ENCODE measurements at regions not wholly inside any gene's neighbourhood (a gene's known extent, or its start where the extent isn't known, plus 50 kb on each side); places are given as distances from the start of the nearest gene placed in this dataset.

- DNase-seq, result no peak
Observed at GRCh38 chr4:61070269-61070668, 129.9 kb upstream of the ADGRL3 start.

- no peak for DNase-seq
Observed at GRCh38 chr4:61079427-61079826, 120.7 kb upstream of the ADGRL3 start.

GRCh38 chr4:61079976-61080375, 120.2 kb upstream of the ADGRL3 start:
- DNase-seq, result no peak

- DNase-seq, result no peak
Observed at GRCh38 chr4:61085534-61085933, 114.6 kb upstream of the ADGRL3 start.

- no peak for DNase-seq
Observed at GRCh38 chr4:61086357-61086756, 113.8 kb upstream of the ADGRL3 start.

- no peak for DNase-seq
Observed at GRCh38 chr4:61086979-61087378, 113.1 kb upstream of the ADGRL3 start.

- no peak for DNase-seq
Observed at GRCh38 chr4:61094854-61095598, 105.1 kb upstream of the ADGRL3 start.

- no peak for DNase-seq
Observed at GRCh38 chr4:61128682-61129081, 71.4 kb upstream of the ADGRL3 start.

- DNase-seq, result no peak
Observed at GRCh38 chr4:61129971-61130370, 70.2 kb upstream of the ADGRL3 start.

- DNase-seq, result no peak
Observed at GRCh38 chr4:61143461-61143860, 56.7 kb upstream of the ADGRL3 start.

GRCh38 chr4:61149278-61149677, 50.8 kb upstream of the ADGRL3 start:
- DNase-seq, result no peak

Measured in SW 1271 (cell line).